ENCODE measurements at regions not wholly inside any gene's neighbourhood (a gene's known extent, or its start where the extent isn't known, plus 50 kb on each side); places are given as distances from the start of the nearest gene placed in this dataset.

DNA sequence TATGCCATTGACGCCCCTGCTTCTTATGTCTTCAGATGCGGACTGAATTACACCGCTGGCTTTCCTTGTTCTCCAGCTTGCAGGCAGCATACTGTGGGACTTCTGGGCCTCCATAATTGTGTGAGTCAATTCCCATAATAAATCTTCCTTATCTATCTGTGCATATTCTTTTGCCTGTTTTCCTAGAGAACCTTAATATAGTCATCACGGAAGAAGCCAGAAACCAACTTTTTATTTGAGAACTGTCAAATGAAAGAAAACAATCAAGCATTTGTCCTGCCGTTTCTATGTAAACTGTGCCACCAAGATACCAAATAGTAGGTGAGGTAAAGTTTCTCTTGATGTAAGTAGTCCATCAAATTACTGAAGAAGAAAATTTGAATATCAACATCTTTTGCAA is 51.8 kb upstream of the B3GALNT1 start:
- 93% methylated on average over 5 of the region's 5 CpGs for WGBS
- Histone ChIP-seq H3K36me3 (no peaks in the 10 kb centered on the region), H3K4me1 (no peaks in the 10 kb centered on the region), H3K4me3 (no peak overlapping the region), H3K27ac (no peak overlapping the region), H3K9me3 (no peaks in the 10 kb centered on the region), H3K27me3 (no peaks in the 10 kb centered on the region)
- TF ChIP-seq POLR2AphosphoS5 (IDR thresholded peaks at IDR 0.05) (no peak), POLR2A (IDR thresholded peaks at IDR 0.05) (no peak), EP300 (IDR thresholded peaks at IDR 0.05) (no peak)
- TF ChIP-seq, protein P1, sequence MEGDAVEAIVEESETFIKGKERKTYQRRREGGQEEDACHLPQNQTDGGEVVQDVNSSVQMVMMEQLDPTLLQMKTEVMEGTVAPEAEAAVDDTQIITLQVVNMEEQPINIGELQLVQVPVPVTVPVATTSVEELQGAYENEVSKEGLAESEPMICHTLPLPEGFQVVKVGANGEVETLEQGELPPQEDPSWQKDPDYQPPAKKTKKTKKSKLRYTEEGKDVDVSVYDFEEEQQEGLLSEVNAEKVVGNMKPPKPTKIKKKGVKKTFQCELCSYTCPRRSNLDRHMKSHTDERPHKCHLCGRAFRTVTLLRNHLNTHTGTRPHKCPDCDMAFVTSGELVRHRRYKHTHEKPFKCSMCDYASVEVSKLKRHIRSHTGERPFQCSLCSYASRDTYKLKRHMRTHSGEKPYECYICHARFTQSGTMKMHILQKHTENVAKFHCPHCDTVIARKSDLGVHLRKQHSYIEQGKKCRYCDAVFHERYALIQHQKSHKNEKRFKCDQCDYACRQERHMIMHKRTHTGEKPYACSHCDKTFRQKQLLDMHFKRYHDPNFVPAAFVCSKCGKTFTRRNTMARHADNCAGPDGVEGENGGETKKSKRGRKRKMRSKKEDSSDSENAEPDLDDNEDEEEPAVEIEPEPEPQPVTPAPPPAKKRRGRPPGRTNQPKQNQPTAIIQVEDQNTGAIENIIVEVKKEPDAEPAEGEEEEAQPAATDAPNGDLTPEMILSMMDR (IDR thresholded peaks at IDR 0.05): no peak
- no peak for DNase-seq (ENCODE audit: low spot score in 2 of 2)

DNA sequence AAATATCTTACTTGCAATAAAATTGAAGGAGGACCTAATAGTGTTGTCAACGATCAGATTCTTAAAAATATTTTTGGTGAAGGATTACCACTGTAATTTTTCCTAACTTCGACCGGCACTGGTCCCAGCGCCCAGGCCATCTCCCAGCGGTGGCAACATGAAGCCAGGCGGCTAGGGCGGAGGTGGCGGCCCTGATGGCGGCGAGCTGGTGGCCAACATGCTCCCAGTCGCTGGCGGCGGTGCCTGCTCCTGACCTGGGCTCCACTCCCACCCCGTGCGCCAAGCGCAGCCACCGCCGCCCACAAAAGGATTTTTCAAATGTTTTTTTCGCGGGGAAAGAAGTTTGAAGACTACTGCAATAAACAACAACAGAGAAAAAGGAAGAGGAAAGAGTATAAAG is 56.5 kb upstream of the B3GALNT1 start:
- Histone ChIP-seq H3K9me3 (no peaks in the 10 kb centered on the region), H3K4me3 (no peak overlapping the region), H3K27ac (no peak overlapping the region), H3K27me3 (no peaks in the 10 kb centered on the region), H3K36me3 (no peaks in the 10 kb centered on the region), H3K4me1 (no peaks in the 10 kb centered on the region)
- 96% methylated on average over 20 of the region's 20 CpGs for WGBS
- TF ChIP-seq, protein P1 (IDR thresholded peaks at IDR 0.05): no peak
- TF ChIP-seq POLR2AphosphoS5 (IDR thresholded peaks at IDR 0.05): no peak
- no peak for TF ChIP-seq EP300 (IDR thresholded peaks at IDR 0.05)
- TF ChIP-seq POLR2A (IDR thresholded peaks at IDR 0.05): no peak
- DNase-seq (ENCODE audit: low spot score in 2 of 2): no peak

DNA sequence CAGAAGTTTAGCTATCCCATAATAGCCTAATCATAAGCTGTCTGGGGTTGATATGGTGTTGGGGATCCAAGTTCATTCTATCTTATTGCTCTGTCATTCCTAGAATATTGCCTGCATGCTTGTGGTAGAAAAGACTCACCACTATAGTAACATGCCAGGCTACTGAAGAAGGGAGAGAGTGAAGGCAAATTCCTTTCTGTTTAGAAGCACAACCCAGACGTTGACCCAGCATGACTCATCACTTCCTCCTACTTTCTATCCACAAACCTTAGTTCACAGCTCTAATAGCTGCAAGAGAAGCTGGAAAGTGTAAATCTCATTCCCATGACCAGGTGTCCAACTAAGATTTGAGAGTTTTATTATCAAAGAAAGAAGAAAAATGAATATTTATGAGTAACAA is 57.8 kb upstream of the NMD3 start:
- DNase-seq (ENCODE audit: low spot score in 2 of 2): no peak
- WGBS: 0% methylated on average over 1 of the region's 1 CpG

DNA sequence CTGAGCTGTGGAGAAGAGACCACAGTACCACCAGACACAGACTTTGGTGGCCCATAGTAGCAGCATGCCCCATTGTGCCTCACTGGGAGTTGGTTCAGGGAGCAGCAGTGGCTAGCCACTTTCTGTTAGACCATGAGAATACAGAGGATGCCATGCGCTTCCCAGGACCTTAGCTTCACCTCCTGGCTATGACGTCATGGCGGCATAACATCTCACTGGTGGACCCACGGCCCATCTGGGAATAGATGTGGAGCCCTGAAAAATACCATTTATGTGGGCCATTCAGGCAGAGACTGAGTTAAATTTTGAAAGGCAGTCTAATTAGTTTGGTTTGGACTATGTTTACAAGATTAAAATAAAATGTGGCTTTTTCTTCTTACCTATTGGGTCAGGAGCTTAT is 55.1 kb upstream of the NMD3 start:
- no peaks in the 10 kb centered on the region for H3K4me1 ChIP-seq
- no peak overlapping the region for H3K27ac ChIP-seq
- H3K4me3 ChIP-seq: no peak overlapping the region
- DNase-seq (ENCODE audit: low spot score in 2 of 2): no peak
- 93% methylated on average over 4 of the region's 4 CpGs for WGBS
- TF ChIP-seq POLR2AphosphoS5 (IDR thresholded peaks at IDR 0.05) (no peak), EP300 (IDR thresholded peaks at IDR 0.05) (no peak), POLR2A (IDR thresholded peaks at IDR 0.05) (no peak)
- TF ChIP-seq, protein P1 (IDR thresholded peaks at IDR 0.05): no peak
- H3K36me3 ChIP-seq: no peaks in the 10 kb centered on the region
- H3K27me3 ChIP-seq: no peaks in the 10 kb centered on the region
- no peaks in the 10 kb centered on the region for H3K9me3 ChIP-seq

More for the DNA sequence above, 57.8 kb upstream of the NMD3 start:
- TF ChIP-seq EP300 (IDR thresholded peaks at IDR 0.05): no peak
- TF ChIP-seq, protein P1 (IDR thresholded peaks at IDR 0.05): no peak
- no peak for TF ChIP-seq POLR2A (IDR thresholded peaks at IDR 0.05)
- no peak for TF ChIP-seq POLR2AphosphoS5 (IDR thresholded peaks at IDR 0.05)
- H3K27ac ChIP-seq: no peak overlapping the region
- H3K36me3 ChIP-seq: no peaks in the 10 kb centered on the region
- H3K27me3 ChIP-seq: no peaks in the 10 kb centered on the region
- no peak overlapping the region for H3K4me3 ChIP-seq
- H3K4me1 ChIP-seq: no peaks in the 10 kb centered on the region
- no peaks in the 10 kb centered on the region for H3K9me3 ChIP-seq

DNA sequence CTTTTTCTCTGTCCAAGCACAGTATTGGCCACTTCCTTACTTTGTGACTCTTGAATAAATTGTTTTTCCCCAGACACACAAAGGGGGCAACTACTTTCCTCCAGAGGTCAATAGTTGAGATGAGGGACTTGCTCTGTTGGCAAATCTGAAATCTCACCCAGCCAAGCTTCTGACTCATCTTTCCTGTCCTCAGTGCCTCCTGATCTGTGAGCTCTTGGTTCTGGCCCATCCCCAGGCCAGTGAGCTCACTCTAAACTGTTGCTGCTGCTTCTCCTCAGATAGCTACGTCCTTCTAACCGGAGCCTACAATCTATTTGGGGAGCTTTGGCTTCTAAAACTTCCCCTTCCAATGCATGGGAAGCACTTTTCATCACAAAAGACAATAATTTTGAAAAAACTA is 50.0 kb upstream of the NMD3 start:
- no peak overlapping the region for H3K27ac ChIP-seq
- TF ChIP-seq POLR2AphosphoS5 (IDR thresholded peaks at IDR 0.05) (no peak), POLR2A (IDR thresholded peaks at IDR 0.05) (no peak), EP300 (IDR thresholded peaks at IDR 0.05) (no peak)
- TF ChIP-seq, protein P1 (IDR thresholded peaks at IDR 0.05): no peak
- peak in 1 of 2 donors; percentile 72 for DNase-seq (ENCODE audit: low spot score in 2 of 2)
- 47% methylated on average over 2 of the region's 2 CpGs for WGBS
- no peaks in the 10 kb centered on the region for H3K9me3 ChIP-seq
- H3K4me1 ChIP-seq: no peaks in the 10 kb centered on the region
- H3K4me3 ChIP-seq: no peak overlapping the region
- H3K27me3 ChIP-seq: no peaks in the 10 kb centered on the region
- H3K36me3 ChIP-seq: no peaks in the 10 kb centered on the region

Measured in suprapubic skin (tissue), 4 donors.